DND-41 (cell line): ENCODE measurements at regions not wholly inside any gene's neighbourhood (a gene's known extent, or its start where the extent isn't known, plus 50 kb on each side); places are given as distances from the start of the nearest gene placed in this dataset.

Experiments
- ATAC-seq: fragments of 200-7000 bp; cut with Tn5 transposase; 3 replicates; pipeline ENCODE4 v1.9.1; 2021; ENCODE audit warnings: low read depth; ENCODE audit not compliant: insufficient read depth
- DNase-seq: peaks from one replicate; pipeline ENCODE4 v3.0.0-alpha.2; 2020
- H2AFZ ChIP-seq: 2 replicates; pipeline ENCODE4 v1.6.0; 2012; ENCODE audit warnings: low read depth, low read length
- H3K27ac ChIP-seq: 2 replicates; pipeline ENCODE4 v1.5.1; 2012; ENCODE audit warnings: low read length, inconsistent platforms
- H3K27me3 ChIP-seq: fragments of 200-600 bp; sonication (generic); 2 replicates; pipeline ENCODE4 v1.6.0; 2012; ENCODE audit warnings: low read length, mild to moderate bottlenecking, inconsistent platforms; ENCODE audit not compliant: insufficient read depth, poor library complexity
- H3K36me3 ChIP-seq: 2 replicates; pipeline ENCODE4 v1.5.1; 2012; ENCODE audit warnings: low read length, inconsistent platforms; ENCODE audit not compliant: insufficient read depth
- H3K4me1 ChIP-seq: 2 replicates; pipeline ENCODE4 v1.5.1; 2012; ENCODE audit warnings: mild to moderate bottlenecking, low read length; ENCODE audit not compliant: insufficient read depth
- H3K4me2 ChIP-seq: 2 replicates; pipeline ENCODE4 v1.6.0; 2012; ENCODE audit warnings: mild to moderate bottlenecking, moderate library complexity, low read length, inconsistent platforms; ENCODE audit not compliant: insufficient read depth
- H3K4me3 ChIP-seq, 2 experiments: fragments of 200-600 bp in 1 of 2; shearing (Covaris generic) in 1 of 2; 2 replicates each; pipeline ENCODE4 v1.5.1; 2012 to 2016; ENCODE audit warnings: inconsistent platforms in 2 of 2, low read length in 2 of 2, mild to moderate bottlenecking in 2 of 2, low read depth in 1 of 2, moderate library complexity in 1 of 2
- H3K79me2 ChIP-seq: 2 replicates; pipeline ENCODE4 v1.6.0; 2012; ENCODE audit warnings: low read length, inconsistent platforms; ENCODE audit not compliant: insufficient read depth
- H3K9ac ChIP-seq: 2 replicates; pipeline ENCODE4 v1.6.0; 2012; ENCODE audit warnings: low read depth, mild to moderate bottlenecking, inconsistent platforms, low read length, moderate library complexity
- H3K9me3 ChIP-seq: 2 replicates; pipeline ENCODE4 v1.5.1; 2012; ENCODE audit warnings: low read length, moderate library complexity, mild to moderate bottlenecking, inconsistent platforms; ENCODE audit not compliant: insufficient read depth, severe bottlenecking
- H4K20me1 ChIP-seq: 2 replicates; pipeline ENCODE4 v1.6.0; 2012; ENCODE audit warnings: low read length; ENCODE audit not compliant: insufficient read depth
- EZH2 ChIP-seq: IDR thresholded peaks from 3 replicates; pipeline ENCODE4 v1.6.1; 2012; ENCODE audit warnings: borderline replicate concordance, low read depth, mild to moderate bottlenecking, moderate library complexity, low read length, inconsistent platforms; ENCODE audit not compliant: severe bottlenecking
- TF ChIP-seq, protein P1 (sequence below): IDR thresholded peaks from 2 replicates; pipeline ENCODE4 v1.5.1; 2012; ENCODE audit warnings: borderline replicate concordance, low read length, moderate library complexity, mild to moderate bottlenecking; ENCODE audit not compliant: poor library complexity, severe bottlenecking; ENCODE audit errors: extremely low read depth

DNA sequence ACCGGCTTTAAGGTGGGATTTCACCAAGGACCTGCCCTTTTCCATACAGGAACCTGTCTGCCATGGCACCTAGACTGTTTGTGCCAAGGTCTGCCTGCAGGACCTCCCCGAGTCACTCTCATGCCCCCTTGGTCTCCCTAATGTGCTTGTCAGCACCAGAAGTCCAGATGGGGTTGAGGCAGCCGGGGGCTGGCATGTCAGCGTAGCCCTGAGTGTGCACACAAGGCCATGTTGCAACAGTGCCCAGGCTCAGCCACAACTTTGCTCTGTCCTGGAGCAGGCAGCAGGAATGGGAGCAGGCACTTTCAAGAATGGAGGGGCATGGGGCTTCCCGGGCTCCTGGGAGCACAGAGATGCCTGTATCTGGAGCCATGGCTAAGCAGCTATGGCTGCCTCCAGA, 621.5 kb downstream of the CDH9 start:
- Histone ChIP-seq H3K4me3 (no peak overlapping the region), H3K79me2 (no peaks in the 10 kb centered on the region), H3K9ac (no peak overlapping the region), H3K27me3 (no peaks in the 10 kb centered on the region), H3K4me2 (no peak overlapping the region), H3K36me3 (no peaks in the 10 kb centered on the region), H3K4me1 (no peaks in the 10 kb centered on the region), H3K27ac (no peak overlapping the region), H4K20me1 (no peaks in the 10 kb centered on the region), H3K9me3 (no peaks in the 10 kb centered on the region), H2AFZ (no peak overlapping the region)
- DNase-seq (no peak), ATAC-seq (no peak; the same call in 2 of the 3 replicates)
- no peak for TF ChIP-seq EZH2
- TF ChIP-seq, protein P1, sequence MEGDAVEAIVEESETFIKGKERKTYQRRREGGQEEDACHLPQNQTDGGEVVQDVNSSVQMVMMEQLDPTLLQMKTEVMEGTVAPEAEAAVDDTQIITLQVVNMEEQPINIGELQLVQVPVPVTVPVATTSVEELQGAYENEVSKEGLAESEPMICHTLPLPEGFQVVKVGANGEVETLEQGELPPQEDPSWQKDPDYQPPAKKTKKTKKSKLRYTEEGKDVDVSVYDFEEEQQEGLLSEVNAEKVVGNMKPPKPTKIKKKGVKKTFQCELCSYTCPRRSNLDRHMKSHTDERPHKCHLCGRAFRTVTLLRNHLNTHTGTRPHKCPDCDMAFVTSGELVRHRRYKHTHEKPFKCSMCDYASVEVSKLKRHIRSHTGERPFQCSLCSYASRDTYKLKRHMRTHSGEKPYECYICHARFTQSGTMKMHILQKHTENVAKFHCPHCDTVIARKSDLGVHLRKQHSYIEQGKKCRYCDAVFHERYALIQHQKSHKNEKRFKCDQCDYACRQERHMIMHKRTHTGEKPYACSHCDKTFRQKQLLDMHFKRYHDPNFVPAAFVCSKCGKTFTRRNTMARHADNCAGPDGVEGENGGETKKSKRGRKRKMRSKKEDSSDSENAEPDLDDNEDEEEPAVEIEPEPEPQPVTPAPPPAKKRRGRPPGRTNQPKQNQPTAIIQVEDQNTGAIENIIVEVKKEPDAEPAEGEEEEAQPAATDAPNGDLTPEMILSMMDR = no peak

DNA sequence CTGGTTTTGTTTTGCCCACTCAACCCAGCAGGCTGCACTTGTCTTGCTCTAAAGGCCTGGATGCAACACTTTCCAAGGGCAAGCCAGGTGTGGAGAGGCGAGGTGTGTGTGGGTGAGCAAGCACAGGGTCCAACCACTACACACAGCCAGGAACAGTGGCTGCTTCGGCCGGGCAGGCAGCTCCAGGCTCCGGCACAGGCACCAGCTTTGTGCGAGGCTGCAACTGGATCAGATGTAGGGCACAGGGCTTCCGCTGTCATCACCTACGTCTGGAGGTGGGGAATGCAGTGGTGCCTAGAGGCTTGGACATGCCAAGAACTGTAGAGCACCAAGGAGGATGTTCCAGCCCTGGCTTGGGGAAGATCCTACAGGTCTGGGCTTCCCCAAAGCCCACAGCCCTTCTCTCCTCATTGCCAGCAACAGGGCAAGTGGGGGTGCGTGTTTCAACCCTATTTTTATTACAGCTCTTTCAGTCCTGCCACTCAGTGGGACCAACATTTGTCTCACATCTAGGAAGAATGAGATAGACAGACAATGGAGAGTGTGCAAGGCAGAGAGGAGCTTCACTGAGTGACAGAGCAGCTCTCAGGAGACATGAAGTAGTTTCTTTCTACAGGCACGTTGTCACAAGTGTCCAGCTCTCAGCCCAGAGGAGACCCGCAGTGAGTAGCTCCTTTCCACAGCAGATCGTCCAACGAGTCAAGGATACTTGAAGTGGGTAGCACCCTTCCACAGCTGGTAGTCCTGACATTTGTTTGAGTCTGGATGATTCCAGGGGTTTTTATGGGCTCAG, 622.2 kb downstream of the CDH9 start:
- Histone ChIP-seq H2AFZ (no peak overlapping the region), H3K27ac (no peak overlapping the region), H3K9me3 (no peaks in the 10 kb centered on the region), H3K4me1 (no peaks in the 10 kb centered on the region), H4K20me1 (no peaks in the 10 kb centered on the region), H3K4me2 (no peak overlapping the region), H3K4me3 (no peak overlapping the region), H3K36me3 (no peaks in the 10 kb centered on the region), H3K27me3 (no peaks in the 10 kb centered on the region), H3K9ac (no peak overlapping the region), H3K79me2 (no peaks in the 10 kb centered on the region)
- no peak for ATAC-seq
- DNase-seq = no peak
- TF ChIP-seq EZH2 = no peak
- TF ChIP-seq, protein P1 = no peak

DNA sequence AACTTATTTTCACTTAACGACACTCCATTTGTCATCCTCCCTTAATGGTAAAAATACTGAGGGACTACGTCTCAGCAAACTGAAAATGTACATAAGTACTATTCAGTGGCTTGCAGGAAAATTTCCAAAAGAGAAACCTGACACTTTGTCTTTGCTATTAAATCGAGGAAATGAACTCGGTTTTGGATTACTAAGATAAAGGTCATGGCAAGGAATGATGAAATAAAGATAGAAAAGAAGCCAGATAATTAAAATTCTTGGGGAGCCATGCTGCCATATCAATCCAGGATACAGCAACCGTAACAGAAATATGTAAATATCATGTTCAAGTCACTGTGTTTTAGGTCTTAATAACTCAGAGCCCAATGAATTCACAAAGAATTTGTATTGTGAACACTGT, 647.8 kb downstream of the CDH9 start:
- no peak for TF ChIP-seq EZH2
- TF ChIP-seq, protein P1 = no peak
- no peaks in the 10 kb centered on the region for H3K79me2 ChIP-seq
- H3K4me1 ChIP-seq = no peaks in the 10 kb centered on the region
- peaks cover 3% of the 10 kb centered on the region for H3K9me3 ChIP-seq
- DNase-seq = no peak
- no peak overlapping the region for H3K4me2 ChIP-seq
- no peak overlapping the region for H3K27ac ChIP-seq
- H2AFZ ChIP-seq = no peak overlapping the region
- no peaks in the 10 kb centered on the region for H3K36me3 ChIP-seq
- no peak overlapping the region for H3K4me3 ChIP-seq
- H4K20me1 ChIP-seq = no peaks in the 10 kb centered on the region
- no peak overlapping the region for H3K9ac ChIP-seq
- no peaks in the 10 kb centered on the region for H3K27me3 ChIP-seq
- ATAC-seq = no peak
